ENCODE measurements at regions not wholly inside any gene's neighbourhood (a gene's known extent, or its start where the extent isn't known, plus 50 kb on each side); places are given as distances from the start of the nearest gene placed in this dataset.

GRCh38 chr20:20827992-20828597 is 115.7 kb upstream of the RALGAPA2 start:
- no peak overlapping the region for H3K4me3 ChIP-seq
- no peaks in the 10 kb centered on the region for H3K4me1 ChIP-seq
- H3K4me2 ChIP-seq: no peak overlapping the region
- TF ChIP-seq JUN (IDR thresholded peaks at IDR 0.05) (no peak), EHMT2 (IDR thresholded peaks at IDR 0.05; ENCODE audit: low read depth) (no peak), MYC (IDR thresholded peaks at IDR 0.05; ENCODE audit: borderline replicate concordance, low read length) (no peak), ZNF302 (CRISPR knock-in tag; IDR thresholded peaks at IDR 0.05) (no peak), RARB (CRISPR knock-in tag; IDR thresholded peaks at IDR 0.05) (no peak), TP53 (CRISPR knock-in tag; IDR thresholded peaks at IDR 0.05) (no peak), RAD21 (conservative IDR thresholded peaks at IDR 0.05 in 1 of 2, IDR thresholded peaks at IDR 0.05 in 1 of 2) (no peak), POLR2AphosphoS2 (conservative IDR thresholded peaks at IDR 0.05; ENCODE audit: low read length) (no peak), MAZ (IDR thresholded peaks at IDR 0.05; ENCODE audit: borderline replicate concordance, low read depth, low read length) (no peak), FOXS1 (CRISPR knock-in tag; IDR thresholded peaks at IDR 0.05) (no peak), BHLHE40 (IDR thresholded peaks at IDR 0.05; ENCODE audit: low read depth, low read length) (no peak), CHD4 (IDR thresholded peaks at IDR 0.05; ENCODE audit: borderline replicate concordance) (no peak), ZFP36 (IDR thresholded peaks at IDR 0.05; ENCODE audit: borderline replicate concordance, partially characterized antibody) (no peak), SMC3 (IDR thresholded peaks at IDR 0.05) (no peak), HOXB5 (CRISPR knock-in tag; IDR thresholded peaks at IDR 0.05) (no peak), GATA3 (IDR thresholded peaks at IDR 0.05; ENCODE audit: borderline replicate concordance) (no peak), CBX2 (IDR thresholded peaks at IDR 0.05; ENCODE audit: borderline replicate concordance, low read depth) (no peak)
- TF ChIP-seq, protein P1, sequence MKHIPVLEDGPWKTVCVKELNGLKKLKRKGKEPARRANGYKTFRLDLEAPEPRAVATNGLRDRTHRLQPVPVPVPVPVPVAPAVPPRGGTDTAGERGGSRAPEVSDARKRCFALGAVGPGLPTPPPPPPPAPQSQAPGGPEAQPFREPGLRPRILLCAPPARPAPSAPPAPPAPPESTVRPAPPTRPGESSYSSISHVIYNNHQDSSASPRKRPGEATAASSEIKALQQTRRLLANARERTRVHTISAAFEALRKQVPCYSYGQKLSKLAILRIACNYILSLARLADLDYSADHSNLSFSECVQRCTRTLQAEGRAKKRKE (CRISPR knock-in tag; IDR thresholded peaks at IDR 0.05; ENCODE audit: low read depth): no peak
- TF ChIP-seq, protein P2, sequence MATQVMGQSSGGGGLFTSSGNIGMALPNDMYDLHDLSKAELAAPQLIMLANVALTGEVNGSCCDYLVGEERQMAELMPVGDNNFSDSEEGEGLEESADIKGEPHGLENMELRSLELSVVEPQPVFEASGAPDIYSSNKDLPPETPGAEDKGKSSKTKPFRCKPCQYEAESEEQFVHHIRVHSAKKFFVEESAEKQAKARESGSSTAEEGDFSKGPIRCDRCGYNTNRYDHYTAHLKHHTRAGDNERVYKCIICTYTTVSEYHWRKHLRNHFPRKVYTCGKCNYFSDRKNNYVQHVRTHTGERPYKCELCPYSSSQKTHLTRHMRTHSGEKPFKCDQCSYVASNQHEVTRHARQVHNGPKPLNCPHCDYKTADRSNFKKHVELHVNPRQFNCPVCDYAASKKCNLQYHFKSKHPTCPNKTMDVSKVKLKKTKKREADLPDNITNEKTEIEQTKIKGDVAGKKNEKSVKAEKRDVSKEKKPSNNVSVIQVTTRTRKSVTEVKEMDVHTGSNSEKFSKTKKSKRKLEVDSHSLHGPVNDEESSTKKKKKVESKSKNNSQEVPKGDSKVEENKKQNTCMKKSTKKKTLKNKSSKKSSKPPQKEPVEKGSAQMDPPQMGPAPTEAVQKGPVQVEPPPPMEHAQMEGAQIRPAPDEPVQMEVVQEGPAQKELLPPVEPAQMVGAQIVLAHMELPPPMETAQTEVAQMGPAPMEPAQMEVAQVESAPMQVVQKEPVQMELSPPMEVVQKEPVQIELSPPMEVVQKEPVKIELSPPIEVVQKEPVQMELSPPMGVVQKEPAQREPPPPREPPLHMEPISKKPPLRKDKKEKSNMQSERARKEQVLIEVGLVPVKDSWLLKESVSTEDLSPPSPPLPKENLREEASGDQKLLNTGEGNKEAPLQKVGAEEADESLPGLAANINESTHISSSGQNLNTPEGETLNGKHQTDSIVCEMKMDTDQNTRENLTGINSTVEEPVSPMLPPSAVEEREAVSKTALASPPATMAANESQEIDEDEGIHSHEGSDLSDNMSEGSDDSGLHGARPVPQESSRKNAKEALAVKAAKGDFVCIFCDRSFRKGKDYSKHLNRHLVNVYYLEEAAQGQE (IDR thresholded peaks at IDR 0.05): no peak
- H3K27ac ChIP-seq: no peak overlapping the region
- DNase-seq (ENCODE audit: low read depth in 1 of 2, low spot score in 1 of 2): no peak
- no peak for FAIRE-seq
- 18% methylated on average over 4 of the region's 4 CpGs for WGBS (ENCODE audit: missing lambda C conversion rate)
- no peak for ATAC-seq
- POLR2A ChIA-PET: no interaction called here
- H3K9me3 ChIP-seq: 0 out of 3 replicates have a peak, but pooled peaks cover 5% of the 10 kb centered on the region
- CTCF ChIA-PET: interaction anchor here (8.4 kb wide), 1 partner anchor 9 kb away, joined by 105 read pairs; no protein-coding TSS in a partner anchor

DNA sequence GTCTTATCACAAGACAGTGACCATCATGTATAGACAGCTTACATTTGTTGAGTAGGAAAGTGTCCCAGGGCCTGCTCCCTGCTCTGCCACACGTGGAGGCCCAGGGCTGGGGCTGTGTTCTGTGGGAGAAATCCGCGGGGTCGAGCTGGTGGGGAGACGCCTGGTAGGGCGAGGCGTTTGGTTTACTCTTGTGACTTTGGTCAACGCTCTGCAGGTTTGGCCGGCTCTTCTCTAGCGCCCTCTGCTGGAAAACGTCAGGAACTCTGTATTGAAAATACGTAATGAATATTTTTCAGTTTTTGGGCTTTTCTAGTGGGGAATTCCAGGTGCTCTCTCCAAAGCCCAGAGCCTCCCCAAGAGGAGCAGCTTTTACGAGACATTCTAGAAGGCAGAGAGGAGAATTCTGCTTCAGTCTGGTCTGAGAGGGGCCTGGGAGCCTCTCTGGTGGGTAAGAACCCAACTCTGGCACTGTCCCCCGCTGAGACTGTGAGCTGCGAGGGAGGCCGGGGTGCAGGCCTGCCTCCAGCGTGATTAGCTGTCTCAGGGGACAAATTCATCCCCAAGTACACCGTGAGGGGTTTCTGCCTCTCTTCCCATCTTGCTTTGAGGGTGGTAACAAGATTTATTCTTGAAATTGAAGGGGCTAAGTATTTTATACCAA is 112.6 kb upstream of the RALGAPA2 start:
- FAIRE-seq: peak; percentile 77

More for the DNA sequence above, 112.6 kb upstream of the RALGAPA2 start:
- no peak overlapping the region for H3K4me3 ChIP-seq
- 18% methylated on average over 18 of the region's 18 CpGs for WGBS (ENCODE audit: missing lambda C conversion rate)
- H3K4me2 ChIP-seq: peak overlapping the region; percentile 58
- peak; percentile 35 to 80; a peak in 3 of 6 replicates for ATAC-seq
- H3K4me1 ChIP-seq: no peaks in the 10 kb centered on the region
- ChIA-PET CTCF (interaction anchor here (0.6 to 8.4 kb wide), 49 partner anchors 11 to 794 kb away, joined by 3 to 105 read pairs (median 4); no protein-coding TSS in a partner anchor), POLR2A (no interaction called here)
- DNase-seq (ENCODE audit: low read depth in 1 of 2, low spot score in 1 of 2): peak; percentile 49 to 53
- 0 out of 3 replicates have a peak, but pooled peaks cover under 1% of the 10 kb centered on the region for H3K9me3 ChIP-seq
- no peak overlapping the region for H3K27ac ChIP-seq
- TF ChIP-seq NR3C1 (IDR thresholded peaks at IDR 0.05): no peak
- TF ChIP-seq SMC3 (IDR thresholded peaks at IDR 0.05): peak; percentile 82
- TF ChIP-seq, protein P3, sequence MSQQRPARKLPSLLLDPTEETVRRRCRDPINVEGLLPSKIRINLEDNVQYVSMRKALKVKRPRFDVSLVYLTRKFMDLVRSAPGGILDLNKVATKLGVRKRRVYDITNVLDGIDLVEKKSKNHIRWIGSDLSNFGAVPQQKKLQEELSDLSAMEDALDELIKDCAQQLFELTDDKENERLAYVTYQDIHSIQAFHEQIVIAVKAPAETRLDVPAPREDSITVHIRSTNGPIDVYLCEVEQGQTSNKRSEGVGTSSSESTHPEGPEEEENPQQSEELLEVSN (IDR thresholded peaks at IDR 0.05; ENCODE audit: borderline replicate concordance, low read depth): no peak
- peak; percentile 67 for TF ChIP-seq RAD21 (conservative IDR thresholded peaks at IDR 0.05 in 1 of 2, IDR thresholded peaks at IDR 0.05 in 1 of 2)
- no peak for TF ChIP-seq EHF (CRISPR knock-in tag; IDR thresholded peaks at IDR 0.05)
- TF ChIP-seq CTCF (IDR thresholded peaks at IDR 0.05): peak; percentile 76
- TF ChIP-seq CHD2 (IDR thresholded peaks at IDR 0.05; ENCODE audit: low read length, partially characterized antibody): no peak
- TF ChIP-seq ELK1 (IDR thresholded peaks at IDR 0.05; ENCODE audit: low read depth, low read length): no peak
